ENCODE measurements at regions not wholly inside any gene's neighbourhood (a gene's known extent, or its start where the extent isn't known, plus 50 kb on each side); places are given as distances from the start of the nearest gene placed in this dataset.

GRCh38 chr9:27711241-27711640 lies 138.0 kb upstream of the C9orf72 start:
- no peak overlapping the region for H3K4me3 ChIP-seq (ENCODE audit: control insufficient read depth in 2 of 3, extremely low read depth in 1 of 3, insufficient read depth in 2 of 3, low read depth in 1 of 3, low read length in 3 of 3)
- H3K27me3 ChIP-seq (ENCODE audit: control insufficient read depth, extremely low read depth, insufficient read depth, low read length): peaks cover 2% of the 10 kb centered on the region
- dilution Hi-C loops (cut with MboI; ENCODE audit: extremely low pct_ligation_motif_present, low sequenced_read_pairs): no loop called here
- TF ChIP-seq EZH2 (IDR thresholded peaks at IDR 0.05; ENCODE audit: low read length) (no peak), CTCF (optimal IDR thresholded peaks at IDR 0.05 in 1 of 3, IDR thresholded peaks at IDR 0.05 in 1 of 3, conservative IDR thresholded peaks at IDR 0.05 in 1 of 3; ENCODE audit: extremely low read depth in 1 of 3, insufficient read depth in 2 of 3, low read length in 3 of 3) (no peak)
- no peaks in the 10 kb centered on the region for H3K4me1 ChIP-seq (ENCODE audit: control insufficient read depth, extremely low read depth, insufficient read depth, low read length)
- no peak for FAIRE-seq
- no peaks in the 10 kb centered on the region for H3K79me2 ChIP-seq (ENCODE audit: control insufficient read depth, insufficient read depth, low read length)
- H4K20me1 ChIP-seq (ENCODE audit: control insufficient read depth, extremely low read depth, insufficient read depth, low read length): no peaks in the 10 kb centered on the region
- DNase-seq (ENCODE audit: low read depth, low spot score): no peak
- no peak overlapping the region for H3K4me2 ChIP-seq (ENCODE audit: control insufficient read depth, extremely low read depth, insufficient read depth, low read depth, low read length)
- H3K9me3 ChIP-seq (ENCODE audit: control insufficient read depth, low read depth, low read length): no peaks in the 10 kb centered on the region
- no peak overlapping the region for H2AFZ ChIP-seq (ENCODE audit: control insufficient read depth, low read length)
- no peak overlapping the region for H3K27ac ChIP-seq (ENCODE audit: control insufficient read depth, insufficient read depth, low read length)
- no peaks in the 10 kb centered on the region for H3K36me3 ChIP-seq (ENCODE audit: control insufficient read depth in 2 of 2, extremely low read depth in 1 of 2, insufficient read depth in 2 of 2, low read length in 2 of 2)
- H3K9ac ChIP-seq (ENCODE audit: control insufficient read depth, extremely low read depth, insufficient read depth, low read length): no peak overlapping the region
- no peaks in the 10 kb centered on the region for H3K9me1 ChIP-seq (ENCODE audit: control insufficient read depth, extremely low read depth, insufficient read depth, low read length)

- Histone ChIP-seq H3K9me3 (ENCODE audit: control insufficient read depth, low read depth, low read length) (no peaks in the 10 kb centered on the region), H3K4me1 (ENCODE audit: control insufficient read depth, extremely low read depth, insufficient read depth, low read length) (no peaks in the 10 kb centered on the region), H3K4me3 (ENCODE audit: control insufficient read depth in 2 of 3, extremely low read depth in 1 of 3, insufficient read depth in 2 of 3, low read depth in 1 of 3, low read length in 3 of 3) (no peak overlapping the region), H3K27ac (ENCODE audit: control insufficient read depth, insufficient read depth, low read length) (no peak overlapping the region), H3K36me3 (ENCODE audit: control insufficient read depth in 2 of 2, extremely low read depth in 1 of 2, insufficient read depth in 2 of 2, low read length in 2 of 2) (no peaks in the 10 kb centered on the region), H4K20me1 (ENCODE audit: control insufficient read depth, extremely low read depth, insufficient read depth, low read length) (no peaks in the 10 kb centered on the region), H3K9ac (ENCODE audit: control insufficient read depth, extremely low read depth, insufficient read depth, low read length) (no peak overlapping the region), H3K9me1 (ENCODE audit: control insufficient read depth, extremely low read depth, insufficient read depth, low read length) (no peaks in the 10 kb centered on the region), H3K79me2 (ENCODE audit: control insufficient read depth, insufficient read depth, low read length) (no peaks in the 10 kb centered on the region), H3K4me2 (ENCODE audit: control insufficient read depth, extremely low read depth, insufficient read depth, low read depth, low read length) (no peak overlapping the region), H2AFZ (ENCODE audit: control insufficient read depth, low read length) (no peak overlapping the region), H3K27me3 (ENCODE audit: control insufficient read depth, extremely low read depth, insufficient read depth, low read length) (peaks cover 2% of the 10 kb centered on the region)
- dilution Hi-C loops (cut with MboI; ENCODE audit: extremely low pct_ligation_motif_present, low sequenced_read_pairs): no loop called here
- TF ChIP-seq CTCF (optimal IDR thresholded peaks at IDR 0.05 in 1 of 3, IDR thresholded peaks at IDR 0.05 in 1 of 3, conservative IDR thresholded peaks at IDR 0.05 in 1 of 3; ENCODE audit: extremely low read depth in 1 of 3, insufficient read depth in 2 of 3, low read length in 3 of 3) (no peak), EZH2 (IDR thresholded peaks at IDR 0.05; ENCODE audit: low read length) (no peak)
- DNase-seq (ENCODE audit: low read depth, low spot score) (no peak), FAIRE-seq (no peak)
Measured at GRCh38 chr9:27712806-27713205, 139.5 kb upstream of the C9orf72 start.

Measured in keratinocyte (primary cell).